Progenitor cell of endocrine pancreas (in vitro differentiated cells): ENCODE measurements at regions not wholly inside any gene's neighbourhood (a gene's known extent, or its start where the extent isn't known, plus 50 kb on each side); places are given as distances from the start of the nearest gene placed in this dataset.
"Not testable (repeated sequence)": the region's sequence is repeated elsewhere in the genome, so short reads cannot be mapped to it uniquely, and the experiment has no call there.

Experiments
- DNase-seq: peaks from one replicate; pipeline ENCODE4 v3.0.0; 2021; ENCODE audit warnings: low spot score; ENCODE audit not compliant: unreplicated experiment
- H3K27ac Mint-ChIP-seq: 2 replicates; pipeline ENCODE4 v1.8.0; 2021; ENCODE audit warnings: mild to moderate bottlenecking, moderate library complexity, mixed read lengths
- H3K27me3 Mint-ChIP-seq: 2 replicates; pipeline ENCODE4 v1.8.0; 2021; ENCODE audit warnings: mixed read lengths
- H3K36me3 Mint-ChIP-seq: 2 replicates; pipeline ENCODE4 v1.8.0; 2022; ENCODE audit warnings: mixed read lengths; ENCODE audit not compliant: insufficient read depth
- H3K4me1 Mint-ChIP-seq: 2 replicates; pipeline ENCODE4 v1.8.0; 2021; ENCODE audit warnings: low read depth, mixed read lengths
- H3K4me3 Mint-ChIP-seq: 2 replicates; pipeline ENCODE4 v1.8.0; 2021; ENCODE audit warnings: low read depth, mild to moderate bottlenecking, moderate library complexity, mixed read lengths
- H3K9me3 Mint-ChIP-seq: 2 replicates; pipeline ENCODE4 v1.8.0; 2021; ENCODE audit warnings: low read depth, mixed read lengths
- TF ChIP-seq, protein P1 (sequence below): fragments of 200-600 bp; sonication (generic); IDR thresholded peaks from one replicate; pipeline ENCODE4 v1.5.0; 2021; ENCODE audit warnings: antibody characterized with exemption, mild to moderate bottlenecking; ENCODE audit not compliant: unreplicated experiment

DNA sequence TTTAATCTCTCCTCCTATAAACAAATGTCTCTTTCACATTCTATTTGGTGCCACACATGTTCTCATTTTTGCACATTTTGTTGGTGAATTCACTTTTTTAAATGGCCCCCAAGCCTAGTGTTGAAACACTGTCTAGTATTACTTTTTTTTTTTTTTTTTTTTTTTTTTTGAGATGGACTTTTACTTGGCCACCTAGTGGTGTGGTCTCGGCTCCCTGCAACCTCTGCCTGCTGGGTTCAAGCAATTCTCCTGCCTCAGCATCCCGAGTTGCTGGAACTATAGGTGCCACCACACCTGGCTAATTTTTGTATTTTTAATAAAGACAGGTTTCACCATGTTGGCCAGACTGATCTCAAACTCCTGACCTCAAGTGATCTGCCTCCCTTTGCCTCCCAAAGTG, 273.8 kb upstream of the SLC14A2 start:
- Mint-ChIP-seq H3K4me1 (peaks cover 5% of the 10 kb centered on the region), H3K27me3 (peaks cover 41% of the 10 kb centered on the region), H3K27ac (no peak overlapping the region), H3K36me3 (no peaks in the 10 kb centered on the region), H3K9me3 (no peaks in the 10 kb centered on the region), H3K4me3 (no peak overlapping the region)
- TF ChIP-seq, protein P1, sequence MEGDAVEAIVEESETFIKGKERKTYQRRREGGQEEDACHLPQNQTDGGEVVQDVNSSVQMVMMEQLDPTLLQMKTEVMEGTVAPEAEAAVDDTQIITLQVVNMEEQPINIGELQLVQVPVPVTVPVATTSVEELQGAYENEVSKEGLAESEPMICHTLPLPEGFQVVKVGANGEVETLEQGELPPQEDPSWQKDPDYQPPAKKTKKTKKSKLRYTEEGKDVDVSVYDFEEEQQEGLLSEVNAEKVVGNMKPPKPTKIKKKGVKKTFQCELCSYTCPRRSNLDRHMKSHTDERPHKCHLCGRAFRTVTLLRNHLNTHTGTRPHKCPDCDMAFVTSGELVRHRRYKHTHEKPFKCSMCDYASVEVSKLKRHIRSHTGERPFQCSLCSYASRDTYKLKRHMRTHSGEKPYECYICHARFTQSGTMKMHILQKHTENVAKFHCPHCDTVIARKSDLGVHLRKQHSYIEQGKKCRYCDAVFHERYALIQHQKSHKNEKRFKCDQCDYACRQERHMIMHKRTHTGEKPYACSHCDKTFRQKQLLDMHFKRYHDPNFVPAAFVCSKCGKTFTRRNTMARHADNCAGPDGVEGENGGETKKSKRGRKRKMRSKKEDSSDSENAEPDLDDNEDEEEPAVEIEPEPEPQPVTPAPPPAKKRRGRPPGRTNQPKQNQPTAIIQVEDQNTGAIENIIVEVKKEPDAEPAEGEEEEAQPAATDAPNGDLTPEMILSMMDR, result peak; percentile 40
- DNase-seq, result no peak

DNA sequence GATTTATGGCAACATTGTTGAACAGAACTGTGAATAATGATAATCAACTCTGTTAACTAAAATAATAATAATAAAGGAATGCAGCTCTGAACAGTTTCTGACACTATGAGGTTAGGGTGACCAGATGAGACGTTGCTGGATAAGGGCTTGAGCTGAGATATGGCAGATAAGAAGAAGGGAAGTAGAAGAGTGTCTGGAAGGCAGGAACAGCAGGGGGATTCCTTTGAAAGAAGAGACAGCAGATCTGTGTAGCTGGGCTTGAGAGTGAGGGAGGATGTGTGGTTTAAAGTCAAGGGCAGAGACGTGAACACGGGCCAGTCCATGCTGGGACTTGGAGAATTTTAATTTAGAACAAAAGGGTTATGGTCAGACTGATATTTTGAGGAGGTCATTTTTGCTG, 273.1 kb upstream of the SLC14A2 start:
- TF ChIP-seq, protein P1, result no peak
- Mint-ChIP-seq H3K27me3 (peaks cover 39% of the 10 kb centered on the region), H3K9me3 (no peaks in the 10 kb centered on the region), H3K36me3 (no peaks in the 10 kb centered on the region), H3K4me1 (peaks cover 5% of the 10 kb centered on the region), H3K4me3 (no peak overlapping the region), H3K27ac (no peak overlapping the region)
- DNase-seq, result no peak

DNA sequence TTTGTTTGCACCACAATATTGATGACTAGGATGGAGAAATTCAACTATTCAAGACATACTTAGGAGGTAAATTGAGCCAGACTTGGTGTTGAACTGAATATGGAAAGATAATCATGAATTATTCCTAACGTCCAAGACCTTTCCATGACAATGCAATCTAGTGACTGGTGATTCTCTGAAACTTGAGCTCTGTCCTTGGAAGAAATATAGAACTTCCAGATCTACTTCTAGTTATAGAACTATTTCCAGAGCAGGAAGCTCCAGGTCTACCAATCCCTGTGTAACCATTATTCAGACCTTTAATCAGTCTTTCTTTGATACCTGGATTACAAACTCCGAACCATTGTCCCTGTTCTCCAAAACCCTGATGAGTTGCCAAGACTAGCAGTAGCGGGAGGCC, 272.6 kb upstream of the SLC14A2 start:
- no peak overlapping the region for H3K27ac Mint-ChIP-seq
- H3K4me1 Mint-ChIP-seq, result peaks cover 5% of the 10 kb centered on the region
- TF ChIP-seq, protein P1, result no peak
- DNase-seq, result no peak
- H3K9me3 Mint-ChIP-seq, result no peaks in the 10 kb centered on the region
- H3K4me3 Mint-ChIP-seq, result no peak overlapping the region
- no peaks in the 10 kb centered on the region for H3K36me3 Mint-ChIP-seq
- H3K27me3 Mint-ChIP-seq, result peaks cover 41% of the 10 kb centered on the region

DNA sequence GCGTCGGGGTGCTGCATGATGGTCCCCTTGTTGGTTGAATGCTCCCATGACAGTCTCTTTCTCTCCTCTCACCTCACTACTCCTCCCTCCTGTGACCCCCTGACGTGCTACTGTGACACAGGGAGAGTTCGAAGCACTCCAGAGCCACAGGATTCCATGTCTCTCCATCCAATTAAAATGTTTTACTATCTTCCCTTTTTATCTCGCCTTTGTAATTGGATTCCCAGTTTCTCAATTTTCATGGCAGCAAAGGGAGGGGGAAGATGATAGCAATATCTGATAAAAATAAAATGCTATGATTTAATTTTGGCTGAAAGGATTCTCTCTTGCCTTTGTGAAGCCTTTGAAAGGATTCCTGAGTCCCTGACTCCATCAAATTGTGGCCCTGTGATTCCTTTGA, 271.9 kb upstream of the SLC14A2 start:
- H3K4me1 Mint-ChIP-seq, result peaks cover 5% of the 10 kb centered on the region

DNA sequence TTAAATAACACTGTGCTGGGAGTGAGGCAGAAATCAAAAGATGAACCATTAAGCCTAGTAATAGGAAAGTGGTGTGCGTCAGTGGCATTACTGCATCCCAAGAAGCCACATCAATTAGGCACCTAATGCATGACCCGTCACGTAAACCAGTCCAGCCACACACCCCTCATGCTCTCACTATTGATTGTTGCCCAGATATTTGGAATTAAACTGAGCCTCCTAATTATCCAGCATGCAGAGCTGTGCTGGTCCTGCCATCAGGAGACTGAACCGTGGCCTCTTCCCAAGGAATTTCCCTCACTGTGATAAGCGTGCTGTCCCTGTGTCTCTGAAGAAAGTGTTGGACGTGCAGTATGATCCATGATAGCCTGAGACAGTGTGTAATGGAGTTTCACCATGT, 270.6 kb upstream of the SLC14A2 start:
- not testable (repeated sequence) for H3K9me3 Mint-ChIP-seq, H3K4me3 Mint-ChIP-seq, H3K4me1 Mint-ChIP-seq, H3K27ac Mint-ChIP-seq, H3K36me3 Mint-ChIP-seq, DNase-seq
- H3K27me3 Mint-ChIP-seq, result peaks cover 58% of the 10 kb centered on the region

More for the DNA sequence above, 271.9 kb upstream of the SLC14A2 start:
- Mint-ChIP-seq H3K4me3 (no peak overlapping the region), H3K27ac (no peak overlapping the region), H3K9me3 (no peaks in the 10 kb centered on the region), H3K36me3 (no peaks in the 10 kb centered on the region), H3K27me3 (peaks cover 47% of the 10 kb centered on the region)
- TF ChIP-seq, protein P1, result no peak
- DNase-seq, result no peak

DNA sequence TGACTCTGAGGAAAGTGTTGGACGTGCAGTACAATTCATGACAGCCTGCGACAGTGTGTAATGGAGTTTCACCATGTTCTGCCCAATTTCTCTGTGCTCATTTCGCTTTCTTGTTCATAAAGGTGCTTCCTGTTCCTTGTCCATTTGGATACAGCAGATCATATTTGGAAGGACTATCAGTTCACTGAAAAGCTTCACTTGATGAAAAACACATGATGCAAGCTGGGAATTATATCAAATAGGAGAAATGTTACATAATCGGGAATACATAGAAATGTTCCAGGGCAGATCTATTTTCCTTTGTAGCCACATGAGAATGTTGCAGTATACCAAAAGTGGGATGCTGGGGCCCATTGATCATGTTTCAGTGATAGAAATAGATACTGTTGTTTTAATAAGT, 266.3 kb upstream of the SLC14A2 start:
- H3K27me3 Mint-ChIP-seq, result peaks cover 45% of the 10 kb centered on the region
- H3K27ac Mint-ChIP-seq, result no peak overlapping the region
- TF ChIP-seq, protein P1, result no peak
- no peak overlapping the region for H3K4me3 Mint-ChIP-seq
- no peaks in the 10 kb centered on the region for H3K36me3 Mint-ChIP-seq
- DNase-seq, result no peak
- no peaks in the 10 kb centered on the region for H3K9me3 Mint-ChIP-seq
- H3K4me1 Mint-ChIP-seq, result peaks cover 19% of the 10 kb centered on the region
